ENCODE measurements at regions not wholly inside any gene's neighbourhood (a gene's known extent, or its start where the extent isn't known, plus 50 kb on each side); places are given as distances from the start of the nearest gene placed in this dataset.

DNA sequence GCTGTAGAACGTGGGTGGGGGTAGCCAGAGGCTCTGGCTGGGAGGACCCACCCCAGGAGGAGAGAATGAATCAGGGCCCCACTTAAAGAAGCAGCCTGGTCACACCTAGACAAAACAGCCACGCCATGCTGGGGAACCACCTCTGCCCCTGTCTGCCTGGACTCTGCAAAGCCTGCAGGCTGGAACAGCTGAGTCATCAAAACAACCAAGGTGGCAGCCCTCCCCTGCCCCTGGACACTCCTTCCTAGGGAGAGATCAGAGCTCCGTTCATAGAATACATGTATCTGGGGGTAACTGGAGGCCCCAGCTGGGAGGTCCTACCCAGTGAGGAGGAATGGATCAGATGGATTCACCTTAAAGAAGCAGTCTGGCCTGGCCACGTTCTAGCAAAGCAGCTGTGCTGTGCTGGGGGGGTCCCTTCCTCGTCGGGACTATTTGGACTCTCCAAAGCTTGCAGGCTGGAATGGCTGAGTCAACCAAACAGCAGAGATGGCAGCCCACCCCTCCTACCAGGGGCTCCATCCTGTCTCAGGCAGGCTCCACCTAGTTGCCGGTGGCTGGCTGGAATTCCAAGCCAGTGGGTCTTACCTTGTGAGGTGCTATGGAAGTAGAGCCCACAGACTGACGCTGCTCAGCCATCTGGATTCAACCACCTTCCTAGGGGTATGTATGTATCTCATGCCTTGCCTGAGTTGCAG lies 50.5 kb upstream of the NT5C1B start:
- DNase-seq, result no peak

Measured in inflammatory macrophage treated with lipopolysaccharide for 1 hour (primary cell).